NCI-H748 (cell line): ENCODE measurements at regions not wholly inside any gene's neighbourhood (a gene's known extent, or its start where the extent isn't known, plus 50 kb on each side); places are given as distances from the start of the nearest gene placed in this dataset.

Experiments
- DNase-seq: peaks from one replicate; lab custom pipeline; 2025; ENCODE audit not compliant: unreplicated experiment; lab: John Stamatoyannopoulos, UW

DNA sequence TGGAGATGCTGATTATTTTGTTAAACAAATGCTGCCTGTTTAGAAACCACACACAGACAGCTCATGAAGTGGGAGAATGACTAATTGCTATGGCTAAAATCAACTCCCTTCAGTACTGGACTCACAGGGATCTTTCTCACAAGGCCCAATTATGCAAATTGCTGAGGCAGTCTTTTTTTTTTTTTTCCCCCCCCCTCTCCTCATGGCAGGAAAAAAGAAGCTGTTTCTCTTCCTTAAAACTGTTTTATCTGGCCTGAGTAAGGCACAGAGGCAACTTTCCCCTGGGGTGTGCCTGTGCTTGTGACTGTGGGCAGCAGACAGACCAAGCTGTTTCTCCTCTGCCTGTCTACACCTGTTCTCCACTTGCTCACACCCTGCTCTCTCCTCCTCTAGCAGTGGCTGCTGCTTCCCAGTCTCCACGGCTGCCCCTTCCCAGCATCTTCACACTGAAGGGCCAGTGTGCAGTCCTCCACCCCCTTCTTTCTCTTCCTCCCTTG, 65.4 kb upstream of the STEAP1B start:
- DNase-seq: peak; percentile 50

DNA sequence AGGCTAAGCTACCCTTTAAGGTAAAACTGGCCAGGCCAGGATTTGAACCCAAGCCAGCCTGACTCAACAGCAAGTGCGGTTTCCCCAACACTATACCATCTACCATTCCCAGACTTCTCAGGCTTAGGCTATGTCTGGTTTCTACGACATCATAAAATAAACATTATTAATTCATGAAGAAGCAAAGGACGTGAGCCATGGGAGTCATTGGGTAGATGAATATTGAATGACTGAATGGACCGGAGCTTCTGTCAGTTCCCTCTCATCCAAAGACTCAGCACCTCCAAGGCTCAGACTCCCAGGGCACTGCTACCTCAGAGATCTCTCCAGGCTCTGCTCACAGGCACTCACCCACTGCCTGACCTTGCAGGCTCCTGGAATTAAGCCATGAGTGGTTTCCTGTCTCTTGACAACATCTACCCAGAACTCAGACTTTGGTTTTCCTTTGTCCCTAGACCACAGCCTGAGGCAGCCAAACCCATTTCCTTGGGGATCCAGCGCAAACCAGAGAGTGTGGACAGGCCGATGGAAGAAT, 64.6 kb upstream of the STEAP1B start:
- DNase-seq: peak; percentile 37

DNA sequence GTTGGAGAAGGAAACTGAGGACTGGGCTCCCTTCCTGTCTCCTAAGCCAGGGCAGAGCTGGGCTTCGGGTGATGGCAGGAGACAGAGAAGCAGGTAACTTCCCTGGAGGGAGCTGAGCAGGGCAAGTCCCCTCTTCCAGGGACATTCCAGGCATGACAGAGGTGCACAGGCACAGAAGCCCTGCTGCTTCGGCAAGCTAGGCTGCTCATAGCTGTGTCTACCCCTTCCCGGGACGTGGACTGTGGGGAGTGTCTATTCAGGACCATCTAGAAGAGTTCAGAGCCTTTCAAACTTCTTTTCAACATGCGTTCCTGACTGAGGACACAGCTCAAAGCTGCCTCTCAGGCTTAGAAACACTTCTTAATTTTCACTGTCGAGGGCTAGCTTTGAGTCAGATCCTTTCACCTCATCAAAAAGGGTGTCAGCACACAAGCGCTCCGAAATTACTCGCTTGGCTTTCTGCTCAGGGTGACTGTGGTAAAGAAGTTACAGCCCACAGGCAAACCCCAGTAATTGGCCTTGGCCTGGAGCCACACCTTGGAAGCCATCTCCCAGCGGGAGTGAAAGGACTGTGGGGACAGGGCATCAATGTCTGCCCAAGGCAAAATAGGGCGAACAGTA, 63.7 kb upstream of the STEAP1B start:
- DNase-seq: peak; percentile 73

DNA sequence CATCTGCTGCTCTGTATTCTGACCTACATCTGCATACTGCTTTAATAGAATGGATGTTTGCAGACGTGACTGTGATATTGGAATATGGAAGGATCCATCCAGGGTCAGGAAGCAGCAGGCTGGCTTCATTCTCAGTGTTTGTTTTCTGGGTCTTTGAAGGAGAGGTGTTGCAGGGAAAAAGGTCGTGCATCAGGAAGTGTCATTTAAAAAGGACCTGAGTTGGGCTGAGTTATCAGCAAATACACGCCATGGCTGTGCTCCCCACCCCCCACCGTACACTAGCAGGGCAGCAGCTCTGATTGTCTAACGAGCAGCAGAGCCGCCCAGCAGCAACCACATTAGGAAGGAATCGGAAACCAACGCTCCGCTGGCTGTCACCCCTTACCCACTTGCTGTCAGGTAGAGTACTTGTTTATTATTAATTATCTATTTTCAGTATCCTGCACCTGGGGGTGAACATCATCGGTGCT, 63.1 kb upstream of the STEAP1B start:
- peak; percentile 90 for DNase-seq

DNA sequence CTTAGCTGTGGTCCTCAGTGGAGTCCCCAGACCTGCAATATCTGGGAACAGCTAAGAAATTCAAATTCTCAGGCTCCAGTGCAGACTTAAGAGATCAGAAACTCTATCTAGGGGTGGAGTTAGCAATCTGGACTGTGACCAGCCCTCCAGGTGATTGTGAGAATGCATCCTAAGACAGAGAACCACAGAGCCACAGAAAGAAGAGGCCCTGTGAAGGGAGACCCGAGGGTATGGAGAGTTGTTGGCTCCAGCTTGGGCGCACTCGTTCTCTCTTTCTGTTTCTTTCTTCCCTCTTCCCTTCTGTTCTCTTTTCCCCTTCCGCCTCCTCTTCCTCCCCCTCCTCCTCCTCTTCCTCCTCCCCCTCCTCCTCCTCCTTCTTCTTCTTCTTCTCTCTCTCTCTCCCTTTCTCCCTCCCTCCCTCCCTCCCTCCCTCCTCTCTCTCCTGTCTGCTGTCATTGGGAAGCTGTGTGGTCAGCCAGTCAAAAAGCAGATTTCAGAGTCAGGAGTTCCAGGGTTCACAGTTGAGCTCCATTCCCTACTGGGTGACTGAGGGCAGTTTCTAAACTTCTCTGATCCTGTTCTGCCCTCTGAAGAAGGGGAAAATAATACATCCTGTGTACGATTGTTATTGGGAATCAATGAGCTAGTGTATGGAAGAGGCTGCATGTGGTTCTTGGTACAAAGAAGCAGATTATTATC, 62.1 kb upstream of the STEAP1B start:
- peak; percentile 27 for DNase-seq

DNA sequence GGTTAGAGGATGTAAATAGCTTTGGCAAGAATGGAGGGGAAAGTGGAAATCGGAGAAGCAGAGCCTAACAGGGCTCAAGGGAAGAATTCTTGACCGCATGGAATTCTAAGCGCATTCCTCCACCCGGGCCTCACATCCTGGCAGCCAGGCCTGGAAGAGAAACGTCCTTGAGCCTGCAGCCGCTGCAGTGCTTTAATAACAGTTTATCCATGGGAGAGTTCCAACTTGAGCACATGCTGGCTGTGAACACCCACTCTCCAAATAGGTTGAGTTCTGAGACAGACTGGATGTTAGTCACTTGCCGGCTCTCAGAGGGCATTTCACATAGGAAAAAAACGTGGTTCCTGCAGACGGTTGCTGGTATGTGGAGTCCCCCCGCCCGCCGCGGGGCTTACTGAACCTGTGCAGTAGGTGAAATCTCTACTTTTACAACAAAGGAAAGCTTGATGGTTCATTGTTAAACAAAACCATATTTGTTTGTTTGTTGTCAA, 61.4 kb upstream of the STEAP1B start:
- peak; percentile 17 for DNase-seq

DNA sequence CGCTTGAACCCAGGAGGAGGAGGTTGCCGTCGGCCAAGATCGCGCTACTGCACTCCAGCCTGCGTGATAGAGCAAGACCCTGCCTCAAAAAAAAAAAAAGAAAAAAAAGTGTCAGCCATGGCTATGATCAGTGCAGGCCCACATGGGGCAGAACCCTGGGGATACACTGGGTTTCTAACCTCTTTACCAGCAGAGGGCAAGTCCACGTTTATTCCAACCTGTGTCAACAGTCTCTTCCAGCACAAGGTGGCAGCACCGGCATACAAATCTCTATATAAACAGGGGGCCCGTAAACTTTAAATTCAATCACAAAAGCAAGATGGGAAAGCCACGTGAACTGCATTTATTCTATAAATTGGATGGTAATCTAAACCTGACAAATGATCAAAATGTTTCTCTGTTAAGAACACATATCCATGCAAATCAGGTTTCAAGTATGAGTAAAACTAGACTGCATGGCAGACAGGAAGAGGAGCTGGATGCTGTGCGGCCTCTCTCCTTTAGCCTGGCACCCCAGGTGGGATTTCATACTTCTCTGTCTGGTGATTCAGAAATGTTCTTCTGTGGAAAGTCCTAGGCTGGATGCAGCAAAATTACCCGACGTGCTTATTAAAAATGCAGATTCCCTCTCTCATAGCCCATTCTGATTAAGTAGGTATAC, 60.0 kb upstream of the STEAP1B start:
- DNase-seq: peak; percentile 78

DNA sequence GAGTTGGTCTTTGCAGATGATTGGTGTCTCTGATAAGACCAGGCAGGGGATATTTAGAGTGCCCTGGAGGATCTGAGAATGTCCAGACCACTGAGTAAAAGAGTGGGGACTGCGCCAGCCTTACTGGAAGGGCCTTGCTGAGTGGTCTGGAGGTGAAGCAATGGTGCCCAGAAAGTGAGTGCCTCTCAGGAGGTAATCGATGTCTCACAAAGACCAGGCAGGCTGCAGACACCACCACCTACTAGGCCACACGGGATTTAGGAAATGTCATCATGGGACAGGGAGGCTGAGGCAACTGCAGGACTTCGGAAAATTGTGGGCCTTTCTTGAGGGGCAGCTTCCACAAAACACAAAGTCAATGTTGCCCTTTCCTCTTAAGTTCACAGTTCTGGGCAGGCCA, 57.2 kb upstream of the STEAP1B start:
- no peak for DNase-seq

DNA sequence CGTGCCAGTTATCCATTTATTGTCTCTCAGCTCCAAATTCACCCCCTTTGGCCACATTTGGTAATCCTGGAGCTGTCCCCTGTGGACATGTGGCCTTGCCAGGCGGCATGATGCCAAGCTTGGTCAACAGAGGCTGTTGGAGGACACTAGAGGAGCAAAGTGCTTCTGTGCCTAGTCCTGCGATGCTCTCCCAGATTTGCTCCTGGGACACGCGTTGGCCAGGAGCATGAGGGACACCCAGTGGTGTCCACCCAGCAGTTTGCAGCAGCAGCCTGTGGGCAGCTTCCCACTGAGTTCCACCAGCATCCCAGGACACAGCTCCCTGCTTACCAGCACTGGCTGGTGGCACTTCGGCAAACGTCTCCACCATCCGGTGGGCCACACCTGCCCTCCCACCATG, 55.5 kb upstream of the STEAP1B start:
- DNase-seq: no peak

DNA sequence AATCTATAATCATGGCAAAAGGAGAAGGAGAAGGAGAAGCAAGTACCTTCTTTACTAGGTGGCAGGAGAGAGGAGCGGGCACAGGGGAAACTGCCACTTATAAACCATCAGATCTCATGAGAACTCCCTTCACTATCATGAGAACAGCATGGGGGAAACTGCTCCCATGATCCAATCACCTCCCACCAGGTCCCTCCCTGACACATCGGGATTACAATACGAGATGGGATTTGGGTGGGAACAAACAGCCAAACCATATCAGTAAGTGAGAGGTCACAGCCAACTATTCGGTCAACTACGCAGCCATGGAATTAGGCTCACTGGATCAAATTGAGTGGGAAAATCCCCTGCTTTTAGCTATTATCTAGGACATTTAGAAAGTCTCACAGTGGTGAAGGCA, 54.2 kb upstream of the STEAP1B start:
- no peak for DNase-seq

DNA sequence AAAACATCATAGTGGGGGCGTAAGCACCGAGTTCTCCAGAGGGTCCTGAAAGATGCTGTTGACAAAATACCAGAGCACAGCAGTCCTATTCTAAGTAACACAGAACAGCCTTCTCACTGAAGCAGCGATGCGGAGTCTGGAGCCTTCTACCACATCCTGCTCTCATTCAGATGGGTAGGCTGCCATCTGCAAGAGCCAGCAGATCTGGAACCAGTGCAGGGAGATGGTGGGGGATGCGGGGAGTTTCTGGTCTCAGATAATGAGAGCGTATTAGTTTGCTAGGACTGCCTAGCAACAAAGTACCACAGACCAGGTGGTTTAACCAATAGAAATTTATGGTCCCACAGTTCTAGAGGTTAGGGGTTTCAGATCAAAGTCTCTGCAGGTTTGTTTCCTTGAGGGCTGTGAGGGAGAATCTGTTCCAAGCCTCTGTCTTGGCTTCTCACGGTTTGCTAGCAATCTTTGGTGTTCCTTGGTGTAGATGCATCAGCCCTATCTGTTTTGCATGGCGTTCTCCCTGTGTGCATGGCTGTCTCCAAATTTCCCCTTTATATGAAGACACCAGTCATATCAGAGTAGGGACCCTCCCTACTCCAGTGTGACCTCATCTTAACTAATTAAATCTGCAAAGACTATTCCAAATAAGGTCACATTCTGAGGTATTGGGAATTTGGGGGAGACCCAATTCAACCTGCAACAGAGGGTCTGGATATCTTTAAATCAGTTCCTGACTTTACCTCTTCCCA, 52.0 kb upstream of the STEAP1B start:
- DNase-seq: no peak

DNA sequence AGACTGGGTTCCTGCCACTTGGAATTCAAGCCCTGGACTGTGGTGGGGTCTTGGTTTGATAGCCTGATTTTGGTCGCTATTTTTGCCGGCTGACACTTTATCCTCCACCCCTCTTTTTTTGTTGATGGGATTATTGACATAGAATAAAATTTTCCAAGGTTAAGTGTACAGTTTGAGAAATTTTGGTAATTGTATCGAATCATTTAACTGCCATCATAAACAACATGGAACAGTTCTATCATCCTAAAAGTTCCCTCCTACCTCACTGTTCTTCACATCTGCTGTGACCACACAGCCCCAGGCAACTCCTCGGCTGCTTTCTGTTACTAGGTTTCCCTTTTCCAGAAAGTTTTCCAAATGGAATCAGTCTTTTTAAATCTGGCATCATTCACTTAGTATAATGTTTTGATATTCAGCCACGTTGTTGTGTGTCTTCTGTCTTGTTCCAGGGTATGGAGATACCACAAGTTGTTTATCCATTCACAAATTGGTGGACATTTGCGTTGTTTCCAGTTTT, 50.6 kb upstream of the STEAP1B start:
- DNase-seq: no peak

DNA sequence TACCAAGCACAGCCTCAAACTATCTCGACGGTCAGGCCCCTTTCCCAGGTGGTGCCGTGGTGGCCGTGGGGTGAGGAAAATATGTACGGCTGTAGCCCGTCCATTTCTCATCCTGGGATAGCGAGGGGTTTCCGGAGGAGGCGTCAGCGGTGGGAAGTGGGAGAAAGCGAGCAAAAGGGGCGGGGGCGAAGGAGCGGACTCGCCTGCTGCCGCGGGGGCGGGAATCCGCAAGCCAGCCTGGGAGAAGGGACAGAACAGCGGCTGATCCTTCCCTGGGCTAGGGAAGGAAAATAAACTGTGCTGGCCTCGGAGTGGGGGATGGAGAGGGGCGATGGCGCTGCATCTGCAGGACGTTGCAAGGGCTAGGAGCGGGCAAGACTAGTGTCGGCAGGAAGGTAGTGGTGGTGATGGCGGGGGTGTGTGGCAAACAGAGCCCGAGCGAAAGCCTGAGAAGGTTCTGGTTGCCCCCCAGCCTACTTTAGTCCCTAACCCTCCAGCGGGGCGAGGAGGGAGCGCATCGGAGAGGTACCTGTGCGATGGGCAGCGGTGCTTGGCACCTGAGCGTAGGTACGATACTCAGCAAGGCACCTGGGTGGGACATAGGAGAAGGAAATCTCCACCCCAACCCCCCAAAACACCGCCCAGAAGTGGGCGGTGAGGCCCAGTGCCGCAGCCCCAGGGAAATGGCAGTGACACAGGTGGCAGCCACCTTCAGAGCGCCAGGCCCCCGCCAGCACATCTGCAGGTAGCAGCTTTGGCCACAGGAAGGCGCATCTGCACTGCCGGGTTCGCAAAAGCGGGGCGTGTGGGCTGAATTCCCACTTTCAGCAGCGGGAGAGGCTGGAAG, 49.9 kb upstream of the STEAP1B start:
- peak; percentile 87 for DNase-seq
